Endodermal cell (in vitro differentiated cells): ENCODE measurements at regions not wholly inside any gene's neighbourhood (a gene's known extent, or its start where the extent isn't known, plus 50 kb on each side); places are given as distances from the start of the nearest gene placed in this dataset.
"Not testable (repeated sequence)": the region's sequence is repeated elsewhere in the genome, so short reads cannot be mapped to it uniquely, and the experiment has no call there.

Experiments used
- DNase-seq: peaks from one replicate; pipeline ENCODE4 v3.0.0-alpha.2; 2017
- H3K27ac ChIP-seq: 2 replicates; pipeline ENCODE4 v1.5.1; 2013; ENCODE audit warnings: mild to moderate bottlenecking, low read depth, low read length, moderate library complexity
- H3K27me3 ChIP-seq: 2 replicates; pipeline ENCODE4 v1.6.1; 2013; ENCODE audit warnings: mild to moderate bottlenecking, low read length, moderate library complexity; ENCODE audit not compliant: insufficient read depth, control insufficient read depth, poor library complexity, severe bottlenecking
- H3K36me3 ChIP-seq: 2 replicates; pipeline ENCODE4 v1.7.0; 2013; ENCODE audit warnings: mild to moderate bottlenecking, low read length, moderate library complexity; ENCODE audit not compliant: control insufficient read depth, insufficient read depth
- H3K4me1 ChIP-seq: one replicate; pipeline ENCODE4 v1.7.0; 2013; ENCODE audit warnings: low read length; ENCODE audit not compliant: control insufficient read depth, insufficient read depth
- H3K4me3 ChIP-seq: 2 replicates; pipeline ENCODE4 v1.5.1; 2013; ENCODE audit warnings: mild to moderate bottlenecking, low read length, moderate library complexity
- H3K9ac ChIP-seq: 2 replicates; pipeline ENCODE4 v1.6.1; 2013; ENCODE audit warnings: mild to moderate bottlenecking, low read length, moderate library complexity; ENCODE audit not compliant: poor library complexity, severe bottlenecking; ENCODE audit errors: extremely low read depth
- H3K9me3 ChIP-seq: 2 replicates; pipeline ENCODE4 v1.6.1; 2013; ENCODE audit warnings: mild to moderate bottlenecking, low read length, moderate library complexity; ENCODE audit not compliant: control insufficient read depth
- H3K27ac Mint-ChIP-seq: 2 replicates; pipeline ENCODE4 v1.8.0; 2020; ENCODE audit warnings: mixed read lengths
- H3K27me3 Mint-ChIP-seq: 2 replicates; pipeline ENCODE4 v1.8.0; 2021; ENCODE audit warnings: mild to moderate bottlenecking, mixed read lengths; ENCODE audit not compliant: insufficient read depth
- H3K36me3 Mint-ChIP-seq: 2 replicates; pipeline ENCODE4 v1.8.0; 2020; ENCODE audit warnings: low read depth, mixed read lengths
- H3K4me1 Mint-ChIP-seq: 2 replicates; pipeline ENCODE4 v1.8.0; 2020; ENCODE audit warnings: mixed read lengths
- H3K4me3 Mint-ChIP-seq: 2 replicates; pipeline ENCODE4 v1.8.0; 2020; ENCODE audit warnings: mild to moderate bottlenecking, moderate library complexity, mixed read lengths
- H3K9me3 Mint-ChIP-seq: 2 replicates; pipeline ENCODE4 v1.8.0; 2020; ENCODE audit warnings: mild to moderate bottlenecking, mixed read lengths
- CTCF ChIP-seq: fragments of 200-600 bp; sonication (generic); conservative IDR thresholded peaks from 2 replicates; pipeline ENCODE4 v1.5.0; 2021; ENCODE audit warnings: antibody characterized with exemption, mild to moderate bottlenecking
- WGBS, 2 experiments: methylation state at CpG; one replicate each; pipeline versions ENCODE4 v1.1.5 to v1.1.7; 2013; ENCODE audit warnings: missing lambda C conversion rate in 2 of 2, mixed read lengths in 1 of 2; ENCODE audit not compliant: insufficient coverage in 1 of 2, insufficient read length in 1 of 2; 5-methylcytosine and 5-hydroxymethylcytosine counted together

DNA sequence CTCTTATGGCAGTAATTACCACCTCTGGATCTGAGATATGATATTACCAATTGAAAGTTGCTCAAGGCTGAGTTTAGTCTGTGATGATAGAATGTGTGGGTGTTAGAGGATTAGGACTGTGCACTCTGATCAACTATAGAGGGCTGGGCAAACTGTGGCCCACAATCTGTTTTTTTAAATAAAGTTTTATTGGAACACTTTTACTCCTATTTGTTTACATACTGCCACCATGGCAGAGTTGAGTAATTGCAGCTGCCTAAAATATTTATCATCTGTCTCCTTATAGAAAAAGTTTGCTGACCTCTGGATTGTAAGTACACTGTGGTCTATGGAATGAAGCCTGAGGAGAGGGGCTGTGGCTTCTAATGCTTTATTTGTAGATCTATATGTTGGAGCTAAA lies 71.5 kb upstream of the N4BP1 start:
- H3K4me1 ChIP-seq, result no peaks in the 10 kb centered on the region
- peak; percentile 19 for TF ChIP-seq CTCF
- no peak overlapping the region for H3K4me3 ChIP-seq
- no peaks in the 10 kb centered on the region for H3K9me3 ChIP-seq
- DNase-seq, result no peak
- H3K4me1 Mint-ChIP-seq, result peaks cover 5% of the 10 kb centered on the region
- no peak overlapping the region for H3K4me3 Mint-ChIP-seq
- no peaks in the 10 kb centered on the region for H3K9me3 Mint-ChIP-seq
- H3K27ac Mint-ChIP-seq, result no peak overlapping the region
- H3K36me3 ChIP-seq, result no peaks in the 10 kb centered on the region
- H3K27ac ChIP-seq, result no peak overlapping the region
- H3K27me3 ChIP-seq, result no peaks in the 10 kb centered on the region
- H3K27me3 Mint-ChIP-seq, result no peaks in the 10 kb centered on the region
- no peak overlapping the region for H3K9ac ChIP-seq
- H3K36me3 Mint-ChIP-seq, result no peaks in the 10 kb centered on the region

GRCh38 chr16:48680881-48681280 lies 70.9 kb upstream of the N4BP1 start:
- no peak for DNase-seq
- H3K4me3 Mint-ChIP-seq, result no peak overlapping the region
- no peaks in the 10 kb centered on the region for H3K36me3 Mint-ChIP-seq
- Histone ChIP-seq H3K4me3 (no peak overlapping the region), H3K9me3 (no peaks in the 10 kb centered on the region), H3K36me3 (no peaks in the 10 kb centered on the region), H3K27ac (no peak overlapping the region), H3K27me3 (no peaks in the 10 kb centered on the region), H3K4me1 (no peaks in the 10 kb centered on the region), H3K9ac (no peak overlapping the region)
- no peaks in the 10 kb centered on the region for H3K9me3 Mint-ChIP-seq
- TF ChIP-seq CTCF, result no peak
- 82 to 93% methylated on average over 1 to 3 of the region's 3 CpGs for WGBS, 2 experiments
- H3K27ac Mint-ChIP-seq, result no peak overlapping the region
- no peaks in the 10 kb centered on the region for H3K27me3 Mint-ChIP-seq
- peaks cover 5% of the 10 kb centered on the region for H3K4me1 Mint-ChIP-seq

DNA sequence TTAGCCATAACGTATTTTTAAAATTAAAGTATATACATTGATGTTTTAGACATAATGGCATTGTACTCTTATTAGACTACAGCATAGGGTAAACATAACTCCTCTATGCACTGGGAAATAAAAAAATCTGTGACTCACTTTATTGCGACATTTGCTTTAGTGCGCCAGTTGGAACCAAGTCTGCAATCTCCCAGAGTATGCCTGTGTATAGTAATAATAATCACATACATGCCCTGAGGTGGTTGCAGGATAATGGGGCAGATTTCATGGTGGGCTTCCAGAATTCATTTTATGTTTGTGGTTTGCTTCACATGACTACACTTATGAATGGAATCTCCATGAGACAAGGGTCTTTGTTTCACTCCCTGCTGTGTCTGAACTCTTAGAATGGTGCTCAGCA lies 66.9 kb upstream of the N4BP1 start:
- Mint-ChIP-seq H3K27me3 (no peaks in the 10 kb centered on the region), H3K4me1 (peaks cover 5% of the 10 kb centered on the region), H3K27ac (no peak overlapping the region), H3K4me3 (no peak overlapping the region), H3K36me3 (no peaks in the 10 kb centered on the region), H3K9me3 (peaks cover 6% of the 10 kb centered on the region)
- no peak overlapping the region for H3K4me3 ChIP-seq
- TF ChIP-seq CTCF, result no peak
- no peak overlapping the region for H3K9ac ChIP-seq
- DNase-seq, result no peak
- 96% methylated on average over 2 of the region's 3 CpGs; no CpG with 5 or more reads in 1 of the 2 experiments for WGBS, 2 experiments
- no peaks in the 10 kb centered on the region for H3K27me3 ChIP-seq
- no peaks in the 10 kb centered on the region for H3K9me3 ChIP-seq
- no peak overlapping the region for H3K27ac ChIP-seq
- H3K36me3 ChIP-seq, result no peaks in the 10 kb centered on the region
- no peaks in the 10 kb centered on the region for H3K4me1 ChIP-seq

GRCh38 chr16:48668184-48668583 lies 58.2 kb upstream of the N4BP1 start:
- H3K27me3 ChIP-seq, H3K9ac ChIP-seq, H3K27ac Mint-ChIP-seq, H3K36me3 ChIP-seq, H3K27ac ChIP-seq, H3K4me1 ChIP-seq, H3K4me3 Mint-ChIP-seq, H3K4me3 ChIP-seq, H3K36me3 Mint-ChIP-seq, H3K27me3 Mint-ChIP-seq, H3K4me1 Mint-ChIP-seq, H3K9me3 ChIP-seq: not testable (repeated sequence)
- DNase-seq, result peak; percentile 55
- peaks cover 21% of the 10 kb centered on the region for H3K9me3 Mint-ChIP-seq
- WGBS, 2 experiments, result 60 to 80% methylated on average over 3 to 8 of the region's 8 CpGs
